Mesenchymal stem cell (in vitro differentiated cells and primary cell): ENCODE measurements at regions not wholly inside any gene's neighbourhood (a gene's known extent, or its start where the extent isn't known, plus 50 kb on each side); places are given as distances from the start of the nearest gene placed in this dataset.
A peak's percentile ranks its signal among the peaks of the same experiment; 100 is the strongest.

Experiments
- DNase-seq: peaks from one replicate; pipeline ENCODE4 v3.0.0-alpha.2; 2013
- H2AFZ ChIP-seq: one replicate; pipeline ENCODE4 v1.6.1; 2013; ENCODE audit warnings: low read depth, mild to moderate bottlenecking, control low read depth, inconsistent platforms, low read length, moderate library complexity
- H2AK5ac ChIP-seq: 2 replicates; pipeline ENCODE4 v1.6.1; 2013; ENCODE audit warnings: low read length, moderate library complexity, mild to moderate bottlenecking, inconsistent platforms; ENCODE audit not compliant: severe bottlenecking
- H2BK120ac ChIP-seq: one replicate; pipeline ENCODE4 v1.6.1; 2013; ENCODE audit warnings: low read depth, mild to moderate bottlenecking, inconsistent platforms, low read length, moderate library complexity
- H2BK12ac ChIP-seq, 2 experiments: one replicate each; pipeline ENCODE4 v1.6.1; 2013; ENCODE audit warnings: inconsistent platforms in 2 of 2, low read length in 2 of 2, mild to moderate bottlenecking in 2 of 2, moderate library complexity in 2 of 2, control low read depth in 1 of 2
- H2BK15ac ChIP-seq: one replicate; pipeline ENCODE4 v1.6.1; 2013; ENCODE audit warnings: mild to moderate bottlenecking, low read depth, inconsistent platforms; ENCODE audit not compliant: poor library complexity, severe bottlenecking
- H2BK5ac ChIP-seq: 2 replicates; pipeline ENCODE4 v1.6.1; 2013; ENCODE audit warnings: low read depth, mild to moderate bottlenecking, low read length, control low read depth, inconsistent platforms; ENCODE audit not compliant: poor library complexity, severe bottlenecking
- H3K14ac ChIP-seq, 2 experiments: one replicate each; pipeline ENCODE4 v1.6.1; 2013; ENCODE audit warnings: inconsistent platforms in 2 of 2, low read length in 2 of 2, control low read depth in 1 of 2, mild to moderate bottlenecking in 1 of 2, moderate library complexity in 1 of 2
- H3K18ac ChIP-seq, 2 experiments: one replicate each; pipeline ENCODE4 v1.6.1; 2013; ENCODE audit warnings: inconsistent platforms in 2 of 2, low read length in 2 of 2, control low read depth in 1 of 2, low read depth in 1 of 2, mild to moderate bottlenecking in 1 of 2
- H3K23ac ChIP-seq, 2 experiments: one replicate each; pipeline ENCODE4 v1.6.1; 2013; ENCODE audit warnings: inconsistent platforms in 2 of 2, low read length in 2 of 2, mild to moderate bottlenecking in 2 of 2, moderate library complexity in 2 of 2, control low read depth in 1 of 2
- H3K27ac ChIP-seq: 2 replicates; pipeline ENCODE4 v1.5.1; 2013; ENCODE audit warnings: mild to moderate bottlenecking, moderate library complexity, low read length, control low read depth, inconsistent platforms; ENCODE audit not compliant: poor library complexity, severe bottlenecking
- H3K27me3 ChIP-seq, 2 experiments: 2 replicates each; pipeline versions ENCODE4 v1.6.1 to v1.7.0; 2013; ENCODE audit warnings: low read length in 2 of 2, mild to moderate bottlenecking in 2 of 2, moderate library complexity in 2 of 2, control low read depth in 1 of 2, inconsistent platforms in 1 of 2; ENCODE audit not compliant: control insufficient read depth in 1 of 2, insufficient read depth in 1 of 2
- H3K36me3 ChIP-seq, 2 experiments: 2 replicates each; pipeline versions ENCODE4 v1.6.1 to v1.7.0; 2013; ENCODE audit warnings: low read length in 2 of 2, control low read depth in 1 of 2, inconsistent platforms in 1 of 2, low read depth in 1 of 2, mild to moderate bottlenecking in 1 of 2; ENCODE audit not compliant: insufficient read depth in 2 of 2, control insufficient read depth in 1 of 2
- H3K4ac ChIP-seq, 2 experiments: one replicate each; pipeline ENCODE4 v1.6.1; 2013; ENCODE audit warnings: inconsistent platforms in 2 of 2, low read length in 2 of 2, mild to moderate bottlenecking in 2 of 2, moderate library complexity in 2 of 2, control low read depth in 1 of 2, low read depth in 1 of 2
- H3K4me1 ChIP-seq: 2 replicates; pipeline ENCODE4 v1.6.1; 2013; ENCODE audit warnings: low read depth, low read length, control low read depth; ENCODE audit not compliant: control insufficient read depth, insufficient read depth
- H3K4me2 ChIP-seq: 2 replicates; pipeline ENCODE4 v1.6.1; 2013; ENCODE audit warnings: low read length, mild to moderate bottlenecking, inconsistent platforms; ENCODE audit not compliant: poor library complexity, severe bottlenecking
- H3K4me3 ChIP-seq, 2 experiments: 2 replicates each; pipeline versions ENCODE4 v1.5.1 to v1.7.0; 2013; ENCODE audit warnings: low read length in 2 of 2, mild to moderate bottlenecking in 2 of 2, control low read depth in 1 of 2, low read depth in 1 of 2; ENCODE audit not compliant: insufficient read depth in 1 of 2
- H3K79me1 ChIP-seq: replicated peaks from 2 replicates; pipeline ENCODE4 v1.6.1; 2013; ENCODE audit warnings: mild to moderate bottlenecking, control low read depth, low read length, inconsistent platforms; ENCODE audit not compliant: poor library complexity, severe bottlenecking
- H3K9ac ChIP-seq: 2 replicates; pipeline ENCODE4 v1.7.0; 2013; ENCODE audit warnings: mild to moderate bottlenecking, low read length, moderate library complexity
- H3K9me3 ChIP-seq: 2 replicates; pipeline ENCODE4 v1.7.0; 2013; ENCODE audit warnings: mild to moderate bottlenecking, low read length; ENCODE audit not compliant: control insufficient read depth
- H4K8ac ChIP-seq: one replicate; pipeline ENCODE4 v1.6.1; 2013; ENCODE audit warnings: inconsistent platforms, mild to moderate bottlenecking, low read length, moderate library complexity
- H4K91ac ChIP-seq: one replicate; pipeline ENCODE4 v1.6.1; 2013; ENCODE audit warnings: mild to moderate bottlenecking, low read length, inconsistent platforms
- WGBS: methylation state at CpG from one replicate; pipeline ENCODE4 v1.1.7; 2013; ENCODE audit warnings: mixed read lengths; 5-methylcytosine and 5-hydroxymethylcytosine counted together

DNA sequence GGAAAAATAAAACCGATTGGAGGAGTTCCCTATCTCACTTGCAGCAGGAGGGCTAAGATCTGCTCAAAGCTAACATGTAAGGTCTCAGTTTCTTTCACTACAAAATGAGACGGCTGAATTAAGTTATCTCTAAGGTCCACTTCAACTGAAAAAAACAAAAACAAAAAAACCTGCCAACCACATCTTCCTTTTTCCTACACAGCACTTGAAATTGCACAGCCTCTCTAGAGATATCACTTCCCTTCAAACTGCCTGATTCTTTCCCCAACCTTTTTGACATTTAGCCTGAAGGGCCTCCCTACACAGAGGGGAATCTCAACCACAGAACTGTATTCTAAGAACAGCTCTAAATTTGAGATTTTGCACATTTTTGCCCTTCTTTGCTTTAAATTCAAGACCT, 227.9 kb upstream of the TARS1 start:
- Histone ChIP-seq H2BK5ac (no peak overlapping the region), H3K27ac (no peak overlapping the region), H3K4me3 (no peak overlapping the region), H3K23ac (no peak overlapping the region), H2BK120ac (no peak overlapping the region), H3K27me3 (no peaks in the 10 kb centered on the region), H4K91ac (no peak overlapping the region), H3K9me3 (no peaks in the 10 kb centered on the region), H3K36me3 (no peaks in the 10 kb centered on the region), H3K79me1 (no peaks in the 10 kb centered on the region), H3K4me2 (no peak overlapping the region), H2AFZ (no peak overlapping the region), H2BK15ac (no peak overlapping the region), H2AK5ac (no peak overlapping the region), H3K9ac (no peak overlapping the region), H3K18ac (no peak overlapping the region), H3K4ac (no peak overlapping the region), H2BK12ac (no peak overlapping the region), H4K8ac (no peak overlapping the region), H3K4me1 (no peaks in the 10 kb centered on the region), H3K14ac (no peak overlapping the region)
- WGBS = 76% methylated on average over 2 of the region's 2 CpGs
- no peak for DNase-seq

DNA sequence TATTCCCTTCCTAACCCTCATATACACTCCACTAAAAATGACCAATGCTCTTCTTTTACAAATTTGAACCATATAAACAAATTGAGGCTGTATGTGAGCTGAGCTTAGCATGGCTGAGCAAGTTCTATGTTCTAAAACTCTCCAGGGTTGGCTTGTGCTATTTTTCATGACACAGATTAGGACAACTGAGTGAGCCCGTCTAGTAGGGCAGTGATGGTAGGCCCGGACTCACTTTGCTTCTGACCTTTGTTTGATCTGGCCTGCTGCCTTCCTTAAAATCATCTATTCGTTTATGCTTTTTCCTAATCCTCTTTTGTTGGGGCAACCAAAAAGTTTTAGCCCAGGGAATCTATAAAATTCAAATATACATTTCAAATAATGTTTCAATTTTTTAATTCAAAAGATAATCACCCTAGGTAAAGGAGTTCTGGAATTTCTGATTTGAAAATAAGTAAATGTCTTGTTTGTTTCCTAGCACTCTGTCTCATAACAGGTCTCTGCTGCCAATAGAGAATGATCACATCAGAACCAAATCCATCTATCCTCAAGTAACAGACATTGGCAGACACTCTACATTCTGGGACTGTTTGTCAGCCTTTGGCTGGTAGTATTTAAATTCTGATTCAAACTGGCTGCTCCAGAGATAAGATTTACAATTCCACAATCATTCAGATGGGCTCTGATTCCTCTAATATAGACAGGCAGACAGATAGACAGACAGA, 217.0 kb upstream of the TARS1 start:
- H3K18ac ChIP-seq = no peak overlapping the region
- no peaks in the 10 kb centered on the region for H3K4me1 ChIP-seq
- no peak overlapping the region for H2BK12ac ChIP-seq
- WGBS = 98% methylated on average over 3 of the region's 3 CpGs
- no peak overlapping the region for H2AK5ac ChIP-seq
- H3K4me2 ChIP-seq = no peak overlapping the region
- no peak overlapping the region for H4K8ac ChIP-seq
- H2AFZ ChIP-seq = no peak overlapping the region
- H3K4me3 ChIP-seq = no peak overlapping the region
- H3K23ac ChIP-seq = no peak overlapping the region
- peak overlapping the region; percentile 46 for H3K9ac ChIP-seq
- H2BK5ac ChIP-seq = no peak overlapping the region
- no peaks in the 10 kb centered on the region for H3K79me1 ChIP-seq
- H3K27ac ChIP-seq = no peak overlapping the region
- no peak for DNase-seq
- H3K36me3 ChIP-seq = no peaks in the 10 kb centered on the region
- no peak overlapping the region for H3K14ac ChIP-seq
- no peak overlapping the region for H2BK120ac ChIP-seq
- H4K91ac ChIP-seq = no peak overlapping the region
- H3K9me3 ChIP-seq = peaks cover 5% of the 10 kb centered on the region
- H2BK15ac ChIP-seq = no peak overlapping the region
- no peak overlapping the region for H3K4ac ChIP-seq
- H3K27me3 ChIP-seq = no peaks in the 10 kb centered on the region

DNA sequence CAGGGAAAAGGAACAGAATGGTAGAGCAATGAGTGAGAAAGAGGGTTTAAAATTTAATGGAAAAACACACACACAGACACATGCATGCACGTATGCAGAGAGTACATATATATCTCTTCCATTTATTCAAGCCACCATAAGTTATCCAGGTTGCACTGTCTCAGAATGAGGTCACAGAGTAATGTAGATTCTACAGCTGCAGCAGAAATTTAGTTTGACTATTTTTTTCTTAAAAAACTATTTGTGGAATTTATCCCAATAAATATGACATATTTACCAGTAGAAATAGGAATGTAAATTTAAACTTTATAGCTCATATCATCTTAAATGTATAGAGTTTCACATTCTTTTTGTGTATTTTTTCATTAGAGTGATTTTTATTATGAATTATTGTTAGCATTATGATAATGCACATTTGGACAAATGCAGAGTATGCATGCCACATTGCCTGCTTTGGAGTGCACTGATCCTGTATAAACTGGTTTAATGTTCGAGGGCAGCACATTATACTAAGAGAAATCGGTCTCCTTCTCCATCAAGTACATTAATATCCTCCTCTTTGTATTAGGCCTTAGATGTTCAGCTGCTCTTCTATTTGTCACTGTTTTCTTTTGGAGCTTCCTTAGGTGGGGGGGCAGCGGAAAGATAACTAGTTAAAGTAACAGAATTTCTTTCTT, 216.3 kb upstream of the TARS1 start:
- H2BK120ac ChIP-seq = no peak overlapping the region
- no peak overlapping the region for H3K27ac ChIP-seq
- H3K14ac ChIP-seq = no peak overlapping the region
- no peak for DNase-seq
- no peaks in the 10 kb centered on the region for H3K4me1 ChIP-seq
- H3K4ac ChIP-seq = no peak overlapping the region
- H3K4me3 ChIP-seq = no peak overlapping the region
- H3K4me2 ChIP-seq = no peak overlapping the region
- no peak overlapping the region for H3K23ac ChIP-seq
- H4K8ac ChIP-seq = no peak overlapping the region
- H3K79me1 ChIP-seq = no peaks in the 10 kb centered on the region
- no peak overlapping the region for H4K91ac ChIP-seq
- peaks cover 5% of the 10 kb centered on the region for H3K9me3 ChIP-seq
- no peak overlapping the region for H2BK5ac ChIP-seq
- H3K9ac ChIP-seq = no peak overlapping the region
- 94% methylated on average over 2 of the region's 4 CpGs for WGBS
- no peaks in the 10 kb centered on the region for H3K27me3 ChIP-seq
- no peak overlapping the region for H2AK5ac ChIP-seq
- no peak overlapping the region for H3K18ac ChIP-seq
- H3K36me3 ChIP-seq = no peaks in the 10 kb centered on the region
- H2BK15ac ChIP-seq = no peak overlapping the region
- H2AFZ ChIP-seq = no peak overlapping the region
- no peak overlapping the region for H2BK12ac ChIP-seq

DNA sequence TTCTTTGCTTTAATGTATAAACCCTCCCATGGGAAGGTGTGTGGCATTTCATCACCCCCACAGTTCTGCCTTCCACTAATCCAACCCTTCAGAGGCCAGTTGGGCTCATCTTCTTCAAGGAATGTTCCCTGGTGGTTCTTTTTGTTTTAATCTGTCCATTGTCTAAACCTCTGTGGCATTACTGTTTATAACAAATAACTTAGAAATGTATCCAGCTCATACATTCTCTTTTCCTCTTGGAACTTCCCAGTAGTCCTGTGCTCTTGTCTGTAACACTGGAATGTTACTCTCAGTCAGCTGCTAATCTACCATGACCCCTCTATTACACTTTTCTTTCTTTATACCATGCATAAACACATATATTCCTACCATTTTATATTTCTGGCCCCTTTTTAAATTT, 213.5 kb upstream of the TARS1 start:
- DNase-seq = no peak
- no peak overlapping the region for H2BK5ac ChIP-seq
- H3K4me2 ChIP-seq = no peak overlapping the region
- no peaks in the 10 kb centered on the region for H3K4me1 ChIP-seq
- no peak overlapping the region for H3K4ac ChIP-seq
- no peak overlapping the region for H2BK120ac ChIP-seq
- no peak overlapping the region for H2AK5ac ChIP-seq
- H2BK15ac ChIP-seq = no peak overlapping the region
- no peaks in the 10 kb centered on the region for H3K79me1 ChIP-seq
- no peak overlapping the region for H4K8ac ChIP-seq
- no peak overlapping the region for H3K4me3 ChIP-seq
- no peak overlapping the region for H3K9ac ChIP-seq
- no peak overlapping the region for H3K18ac ChIP-seq
- H3K23ac ChIP-seq = no peak overlapping the region
- H3K27ac ChIP-seq = no peak overlapping the region
- no peak overlapping the region for H3K14ac ChIP-seq
- H4K91ac ChIP-seq = no peak overlapping the region
- no peaks in the 10 kb centered on the region for H3K27me3 ChIP-seq
- no peaks in the 10 kb centered on the region for H3K36me3 ChIP-seq
- H2BK12ac ChIP-seq = no peak overlapping the region
- H2AFZ ChIP-seq = no peak overlapping the region
- H3K9me3 ChIP-seq = peaks cover 5% of the 10 kb centered on the region
